Left ventricle myocardium superior (tissue), 1 donor: ENCODE measurements at regions not wholly inside any gene's neighbourhood (a gene's known extent, or its start where the extent isn't known, plus 50 kb on each side); places are given as distances from the start of the nearest gene placed in this dataset.
A peak's percentile ranks its signal among the peaks of the same experiment; 100 is the strongest.

ENCODE experiments used
- ATAC-seq: fragments of 200-7000 bp; cut with Tn5 transposase; one replicate; pipeline ENCODE4 v1.9.1; 2020; ENCODE audit warnings: mild to moderate bottlenecking, moderate library complexity
- DNase-seq: peaks from one replicate; pipeline ENCODE4 v3.0.0-alpha.2; 2020
- intact Hi-C: fragments of 100-400 bp; cut with micrococcal nuclease; formaldehyde crosslinking; loops from one replicate; pipeline ENCODE4 v1.11.0; 2022
- donor health status: DM: no; HTN: yes; CAD: no; lungs with severe emphysema.

DNA sequence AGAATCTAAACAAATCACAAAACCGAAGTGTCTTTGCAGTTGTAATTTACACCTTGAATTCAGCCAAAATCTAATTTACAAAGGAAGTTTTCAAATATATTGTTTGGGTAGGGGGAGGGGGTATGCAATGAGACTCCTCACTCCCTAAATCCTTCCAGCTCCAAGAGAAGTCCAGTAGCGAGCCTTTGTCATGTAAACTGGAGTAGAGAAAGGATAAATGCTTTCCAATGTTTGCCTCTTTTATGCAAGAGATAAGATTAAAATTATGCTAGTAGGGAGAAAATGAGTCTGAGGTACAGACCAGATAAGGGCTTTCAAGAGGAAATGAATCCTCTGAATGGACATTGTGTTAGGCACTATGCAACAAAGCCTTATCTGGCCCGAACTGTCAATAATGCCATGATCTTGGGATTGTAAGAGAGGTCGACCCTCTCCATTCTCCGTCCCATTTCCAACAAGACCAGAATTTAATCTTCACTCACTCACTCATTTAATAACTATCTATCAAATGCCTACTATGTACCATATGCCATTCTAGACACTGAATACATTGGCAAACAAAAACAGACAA, 199.2 kb downstream of the LACC1 start:
- intact Hi-C loops: no loop called here
- DNase-seq: no peak
- ATAC-seq: no peak

DNA sequence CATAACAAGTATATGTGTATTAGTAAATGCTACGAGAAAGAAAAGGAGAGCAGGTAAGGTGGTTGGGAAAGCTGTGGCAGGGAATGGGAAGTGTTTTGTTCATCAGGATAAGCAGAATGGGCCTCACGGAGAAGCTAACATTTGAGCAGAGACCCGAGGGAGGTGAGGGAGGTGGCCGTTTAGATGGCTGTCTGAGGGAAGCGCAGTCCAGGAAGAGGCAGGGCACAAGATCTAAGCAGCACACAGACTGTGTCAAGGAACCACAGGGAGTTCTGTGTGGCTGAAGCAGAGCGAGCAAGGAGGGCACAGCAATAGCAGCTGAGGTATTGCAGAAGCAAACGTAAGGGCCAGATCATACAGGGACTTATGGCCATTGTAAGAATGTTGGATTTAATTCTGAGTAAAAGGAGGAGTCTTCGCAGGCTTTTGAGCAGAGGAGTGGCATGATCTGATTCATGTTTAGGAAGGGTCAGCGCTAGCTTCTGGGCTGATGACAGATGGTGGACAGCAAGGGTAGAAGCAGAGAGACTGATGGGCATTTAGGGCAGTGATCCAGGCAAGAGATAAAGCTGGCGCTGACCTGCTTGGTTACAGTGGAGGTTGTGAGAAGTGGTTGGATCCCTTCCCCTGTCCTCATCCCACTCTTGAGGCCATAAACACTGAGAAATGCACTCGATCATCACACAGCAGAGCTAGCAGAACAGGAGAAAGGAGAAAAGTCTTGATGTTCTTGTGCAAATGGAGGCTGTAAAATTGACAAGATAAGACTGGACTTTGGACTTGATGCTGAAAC, 199.9 kb downstream of the LACC1 start:
- ATAC-seq (no peak), DNase-seq (no peak)
- intact Hi-C loops: no loop called here

DNA sequence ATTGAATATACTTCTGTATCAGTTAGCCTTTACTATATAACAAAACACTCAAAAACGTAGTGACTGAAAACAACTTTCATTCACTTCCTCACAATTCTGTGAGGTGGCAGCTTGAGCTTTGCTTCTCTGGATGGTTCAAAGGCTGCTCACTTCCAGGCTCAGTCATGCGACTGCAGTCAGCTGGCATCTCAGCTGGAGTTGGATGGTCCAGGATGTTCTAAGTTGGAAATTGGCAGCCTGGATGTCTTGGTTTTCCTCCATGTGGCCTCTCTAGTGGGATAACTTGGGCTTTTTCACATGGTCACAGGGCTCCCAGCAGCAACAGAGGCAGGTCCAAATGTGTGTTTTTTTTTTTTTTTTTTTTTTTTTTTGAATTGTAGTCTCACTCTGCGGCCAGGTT, 204.4 kb downstream of the LACC1 start:
- DNase-seq (no peak), ATAC-seq (peak; percentile 67)
- intact Hi-C loops: no loop called here

DNA sequence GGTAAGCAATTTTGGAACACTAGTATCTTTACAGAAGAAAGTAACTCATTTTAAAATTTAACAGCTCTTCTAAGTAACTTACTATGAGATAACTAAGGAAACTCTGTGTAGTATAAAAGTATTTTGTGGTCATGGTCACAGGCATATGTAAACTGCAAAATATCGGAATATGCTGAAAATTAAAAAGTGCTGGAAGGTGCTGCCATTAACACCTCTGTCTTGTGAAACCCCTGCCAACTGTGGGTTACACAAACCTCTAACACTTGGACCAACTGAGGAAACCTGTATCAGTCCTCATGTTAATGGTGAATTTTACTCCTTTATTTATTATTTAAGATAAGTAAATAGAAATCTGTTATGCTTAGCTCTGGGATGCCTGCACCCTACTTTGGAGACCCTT, 206.7 kb downstream of the LACC1 start:
- intact Hi-C loops: no loop called here
- ATAC-seq (no peak), DNase-seq (no peak)

DNA sequence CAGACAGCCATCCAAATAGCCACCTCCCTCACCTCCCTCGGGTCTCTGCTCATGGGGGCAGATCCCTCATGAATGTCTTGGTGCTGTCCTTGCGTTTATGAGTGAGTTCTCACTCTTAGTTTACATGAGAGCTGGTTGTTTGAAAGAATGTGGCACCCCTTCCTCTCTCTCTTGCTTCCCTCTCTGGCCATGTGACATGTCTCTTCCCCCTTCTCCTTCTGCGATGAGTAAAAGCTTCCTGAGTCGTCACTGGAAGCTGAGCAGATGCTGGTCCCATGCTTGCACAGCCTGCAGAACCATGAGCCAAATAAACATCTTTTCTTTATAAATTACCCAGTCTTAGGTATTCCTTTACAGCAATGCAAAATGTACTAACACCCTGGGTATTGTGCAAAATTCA, 208.7 kb downstream of the LACC1 start:
- no peak for ATAC-seq
- intact Hi-C loops: no loop called here
- no peak for DNase-seq

DNA sequence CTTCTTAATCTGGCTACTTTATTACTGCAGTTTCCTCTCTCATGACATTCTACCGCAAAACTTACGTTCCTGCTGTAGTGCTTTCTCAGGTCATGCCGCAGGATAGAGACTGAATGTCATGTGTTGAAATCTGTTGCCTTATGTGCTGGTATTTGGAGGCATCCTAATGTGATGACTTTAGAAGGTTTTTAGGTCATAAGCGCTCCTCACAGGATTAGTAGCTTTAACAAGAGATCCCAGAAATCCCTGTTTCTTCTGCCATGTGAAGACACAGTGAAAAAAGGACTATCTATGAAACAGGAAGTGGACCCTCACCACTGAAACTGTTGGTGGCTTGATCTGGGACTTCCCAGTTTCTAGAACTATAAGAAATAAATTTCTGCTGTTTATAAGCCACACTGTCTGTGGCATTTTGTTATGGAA, 209.3 kb downstream of the LACC1 start:
- no peak for ATAC-seq
- DNase-seq: no peak

DNA sequence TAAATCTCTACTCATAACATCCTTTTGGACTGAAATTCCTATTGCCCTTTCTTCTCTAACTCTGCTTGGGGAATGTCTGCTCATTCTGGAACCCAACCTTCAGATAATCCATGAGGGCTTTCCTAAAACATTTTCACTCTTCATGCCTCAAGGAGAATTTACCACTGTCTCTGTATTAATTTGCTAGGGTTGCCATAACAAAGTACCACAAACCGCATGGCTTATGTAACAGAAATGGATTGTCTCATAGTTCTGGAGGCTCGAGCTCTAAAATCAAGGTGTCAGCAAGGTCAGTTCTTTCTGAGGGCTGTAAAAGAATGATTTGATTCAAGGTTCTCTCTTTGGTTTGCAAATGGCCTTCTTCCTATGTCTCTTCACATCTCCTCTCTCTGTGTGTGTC, 209.7 kb downstream of the LACC1 start:
- no peak for ATAC-seq
- intact Hi-C loops: no loop called here
- DNase-seq: no peak

More for the DNA sequence above, 209.3 kb downstream of the LACC1 start:
- intact Hi-C loops: no loop called here

DNA sequence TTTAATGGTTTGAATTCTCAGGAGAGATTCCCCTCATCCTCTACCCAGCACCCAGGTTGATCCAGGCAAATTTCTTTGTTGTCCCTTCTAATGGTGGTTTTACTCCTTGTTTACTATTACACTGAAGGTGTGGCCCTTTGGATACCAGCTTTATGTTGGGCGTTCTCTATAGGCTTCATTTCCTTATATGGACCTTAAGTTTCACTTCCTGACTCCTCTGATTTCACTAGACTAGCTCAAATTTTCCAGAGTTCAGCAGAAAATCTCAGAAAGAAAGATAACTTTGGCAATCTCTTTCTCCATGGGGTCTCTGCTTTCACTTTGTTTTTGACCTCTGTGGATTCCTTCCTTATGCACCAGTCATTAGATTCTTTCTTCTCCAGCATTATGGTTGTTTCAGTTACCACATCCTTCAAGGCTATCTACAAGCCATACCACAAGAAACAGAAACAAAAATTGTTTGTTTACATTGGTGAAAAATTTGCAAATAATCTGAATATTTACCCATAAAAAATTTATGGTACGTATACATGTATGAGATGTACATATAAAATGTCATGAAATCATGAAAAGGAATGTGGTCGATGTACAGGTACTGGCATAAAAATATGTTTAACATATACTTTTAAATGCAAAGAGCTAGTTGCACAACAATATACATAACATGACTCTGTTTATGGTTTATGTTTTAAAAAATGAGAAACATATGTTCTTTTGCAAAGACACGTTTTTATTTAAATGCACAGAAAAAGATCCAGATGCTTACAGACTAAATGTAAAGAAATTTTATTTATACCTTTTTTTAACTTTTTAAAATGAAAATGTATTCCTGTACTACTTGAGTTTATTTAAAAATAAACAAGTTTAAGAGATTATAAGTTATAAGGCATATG, 212.6 kb downstream of the LACC1 start:
- intact Hi-C loops: no loop called here
- no peak for ATAC-seq

DNA sequence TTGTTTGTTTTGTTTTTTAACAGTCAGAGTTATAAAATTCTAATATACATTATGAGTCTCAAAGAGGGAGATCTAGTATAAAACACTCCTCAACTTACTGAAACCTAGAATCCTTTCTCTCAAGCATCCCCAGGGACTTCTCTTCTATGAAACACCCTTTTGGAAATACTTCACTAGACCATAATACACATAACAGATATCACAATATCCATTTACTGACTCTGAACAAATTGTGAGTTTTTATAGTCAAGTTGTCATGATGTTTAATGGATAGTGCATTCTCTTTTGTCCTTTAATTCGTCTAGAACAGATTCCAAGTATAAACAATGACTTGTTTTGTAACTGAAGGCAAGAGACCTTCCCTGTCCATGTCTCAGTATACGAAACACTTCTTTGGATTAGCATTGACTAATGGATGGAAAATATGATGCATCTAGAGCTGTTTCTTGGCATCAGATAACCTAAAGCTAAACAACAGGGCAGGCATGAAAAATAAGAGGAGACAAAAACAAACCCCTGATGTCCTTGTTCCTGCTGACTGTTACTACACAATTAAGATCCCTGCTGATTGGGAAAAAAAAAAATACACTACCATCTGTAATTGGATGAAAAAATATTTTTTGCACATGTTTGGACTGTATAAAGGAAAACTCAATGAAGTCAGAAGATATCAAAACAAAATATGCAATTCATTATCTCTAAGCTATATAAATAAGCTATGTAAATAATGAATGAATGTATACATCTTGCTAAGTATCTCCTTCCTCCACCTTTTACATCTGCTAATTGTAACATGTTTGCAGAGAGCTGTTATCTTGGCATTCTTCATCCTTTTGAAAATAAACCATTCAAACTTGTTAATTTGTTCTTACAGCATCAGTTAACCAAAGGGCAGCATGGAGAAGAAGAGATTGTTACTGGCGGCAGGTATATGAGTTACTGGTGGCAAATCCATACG, 214.2 kb downstream of the LACC1 start:
- intact Hi-C loops: no loop called here
- no peak for DNase-seq
- no peak for ATAC-seq

More for the DNA sequence above, 212.6 kb downstream of the LACC1 start:
- no peak for DNase-seq

DNA sequence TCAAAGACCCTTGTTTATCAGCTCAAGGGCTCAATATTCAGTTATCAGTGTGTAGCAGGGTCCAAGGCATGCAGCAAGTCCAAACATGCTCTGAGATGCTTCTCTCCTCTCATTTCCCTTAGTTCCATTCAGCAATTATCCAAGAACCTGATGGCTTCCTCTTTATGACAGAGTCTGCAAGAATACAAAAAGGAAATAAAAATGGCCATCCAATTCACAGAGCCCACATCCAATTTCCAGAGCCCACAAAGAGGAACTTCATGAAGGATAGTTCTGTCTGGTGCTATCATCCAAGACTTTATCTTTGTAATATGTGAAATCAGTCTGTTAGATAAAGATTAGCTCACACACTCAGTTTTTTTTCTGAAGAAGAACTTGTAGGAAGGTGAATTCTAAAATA, 217.2 kb downstream of the LACC1 start:
- DNase-seq (no peak), ATAC-seq (no peak)
- intact Hi-C loops: no loop called here

DNA sequence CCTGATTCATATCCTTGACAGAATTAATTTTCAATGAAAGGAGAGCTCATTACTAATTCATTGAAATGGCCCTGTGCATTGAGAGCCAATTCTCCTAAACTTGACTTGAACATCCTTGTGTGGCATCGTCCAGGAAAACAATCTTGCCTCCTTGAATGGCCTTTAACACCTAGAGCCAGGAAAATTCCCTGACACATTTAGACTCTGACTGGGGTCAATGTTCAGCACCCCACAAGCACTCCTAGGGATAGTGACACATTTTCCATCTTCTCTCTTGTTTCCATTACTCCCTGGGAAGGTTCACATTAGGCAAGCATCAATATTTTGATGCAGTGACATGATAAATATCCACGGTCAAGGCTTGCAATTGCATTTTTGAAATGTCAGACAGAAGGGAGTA, 218.9 kb downstream of the LACC1 start:
- DNase-seq (no peak), ATAC-seq (no peak)
- intact Hi-C loops: no loop called here

DNA sequence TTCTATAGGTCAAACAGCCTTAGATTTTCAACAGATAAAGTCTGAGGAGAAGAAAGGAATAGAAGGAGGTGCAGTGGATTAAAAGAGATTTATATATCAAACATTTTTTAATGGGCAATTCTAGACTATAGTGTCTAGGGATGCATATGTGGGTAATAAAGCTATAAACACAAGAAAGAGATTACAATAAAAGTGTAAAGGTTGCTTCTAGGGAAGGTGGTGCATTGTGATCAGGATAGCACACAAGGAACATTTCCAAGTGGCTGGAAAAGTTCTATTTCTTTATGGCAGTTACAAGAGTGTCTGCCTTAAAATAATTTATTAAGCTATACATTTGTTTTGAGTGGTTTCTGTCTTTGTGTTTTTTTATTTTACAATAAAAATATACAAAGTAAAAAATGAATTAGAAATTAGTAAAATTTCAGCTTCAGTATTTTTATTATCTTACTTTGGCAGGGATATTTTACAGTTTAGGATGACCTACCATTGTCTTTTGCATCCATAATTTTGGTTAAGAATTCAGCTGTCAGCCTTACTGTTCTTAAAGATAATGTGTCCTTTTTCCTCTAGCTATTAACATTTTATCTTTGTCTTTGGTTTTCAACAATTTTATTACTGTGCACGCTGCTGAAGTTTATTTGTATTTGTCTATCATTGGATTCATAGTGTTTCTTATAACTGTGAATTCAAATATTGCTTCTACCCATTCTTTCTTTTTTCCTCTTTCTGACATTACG, 221.8 kb downstream of the LACC1 start:
- ATAC-seq (no peak), DNase-seq (no peak)
- intact Hi-C loops: no loop called here

DNA sequence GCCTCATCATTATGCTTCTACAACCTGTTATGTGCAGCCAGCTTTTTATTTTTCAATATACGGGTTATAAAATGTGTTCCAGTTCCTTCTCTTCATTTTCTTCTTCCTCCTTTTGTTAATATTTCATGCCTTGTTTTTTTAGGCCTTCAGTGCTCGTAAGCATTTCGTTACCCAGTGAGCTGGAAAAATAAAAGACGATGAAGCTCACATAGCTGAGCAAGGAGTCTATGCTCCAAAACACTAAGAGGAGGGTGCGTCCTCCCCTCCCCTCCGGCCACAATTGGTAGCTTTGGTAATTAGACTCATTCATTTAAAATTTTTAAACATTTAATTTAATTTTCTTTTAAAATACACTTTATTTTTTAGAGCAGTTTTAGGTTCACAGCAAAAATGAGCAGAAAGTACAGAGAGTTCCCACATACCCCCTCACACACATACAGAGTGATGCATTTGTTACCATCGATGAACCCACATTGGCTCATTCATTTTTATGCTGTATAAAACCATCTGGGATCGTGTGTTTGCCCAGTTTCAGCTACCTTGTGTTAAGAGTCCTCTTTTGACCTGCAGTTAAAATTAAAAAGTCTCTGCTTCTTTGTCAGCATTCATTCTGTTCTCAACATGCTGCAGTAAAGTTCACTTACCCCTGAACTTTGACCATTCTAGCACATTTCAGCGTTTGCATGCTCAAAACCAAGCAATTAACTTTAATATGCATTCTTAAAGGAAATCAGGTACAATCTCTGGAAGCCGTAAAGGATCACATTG, 223.9 kb downstream of the LACC1 start:
- DNase-seq (no peak), ATAC-seq (no peak)
- intact Hi-C loops: no loop called here

DNA sequence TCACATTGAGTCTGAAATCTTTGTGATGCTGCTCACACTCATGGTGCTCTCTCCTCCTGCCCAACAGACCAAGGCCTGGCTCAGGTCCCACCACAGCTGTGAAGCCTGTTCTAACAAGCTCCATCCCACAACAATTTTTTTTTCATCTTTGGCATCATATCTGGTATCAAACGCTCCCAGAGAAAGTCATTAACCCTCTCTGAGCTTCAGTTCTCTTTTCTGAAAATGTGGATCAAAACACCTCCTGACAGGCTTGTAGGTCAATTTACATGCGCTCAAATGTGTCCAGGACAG, 224.4 kb downstream of the LACC1 start:
- DNase-seq (no peak), ATAC-seq (no peak)
- intact Hi-C loops: no loop called here

DNA sequence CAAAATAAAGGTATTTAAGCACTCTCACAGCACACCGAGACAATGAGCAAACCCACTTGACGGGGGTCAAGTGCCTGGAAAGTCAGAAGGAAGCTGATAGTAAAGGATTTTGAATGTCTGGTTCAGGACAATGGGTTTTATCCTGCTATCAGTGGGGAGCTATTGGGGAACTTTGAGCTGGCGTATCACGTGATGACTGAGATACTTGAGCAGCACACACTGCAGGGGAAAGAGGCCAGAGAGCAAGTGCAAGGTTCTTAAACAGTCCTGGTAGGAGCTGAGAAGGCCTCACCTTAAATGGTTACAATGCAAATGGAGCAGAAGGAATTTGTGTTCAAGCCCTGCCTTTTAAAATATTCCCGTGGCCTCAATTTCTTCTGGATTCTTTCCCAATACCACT, 225.3 kb downstream of the LACC1 start:
- intact Hi-C loops: no loop called here
- DNase-seq (no peak), ATAC-seq (no peak)

DNA sequence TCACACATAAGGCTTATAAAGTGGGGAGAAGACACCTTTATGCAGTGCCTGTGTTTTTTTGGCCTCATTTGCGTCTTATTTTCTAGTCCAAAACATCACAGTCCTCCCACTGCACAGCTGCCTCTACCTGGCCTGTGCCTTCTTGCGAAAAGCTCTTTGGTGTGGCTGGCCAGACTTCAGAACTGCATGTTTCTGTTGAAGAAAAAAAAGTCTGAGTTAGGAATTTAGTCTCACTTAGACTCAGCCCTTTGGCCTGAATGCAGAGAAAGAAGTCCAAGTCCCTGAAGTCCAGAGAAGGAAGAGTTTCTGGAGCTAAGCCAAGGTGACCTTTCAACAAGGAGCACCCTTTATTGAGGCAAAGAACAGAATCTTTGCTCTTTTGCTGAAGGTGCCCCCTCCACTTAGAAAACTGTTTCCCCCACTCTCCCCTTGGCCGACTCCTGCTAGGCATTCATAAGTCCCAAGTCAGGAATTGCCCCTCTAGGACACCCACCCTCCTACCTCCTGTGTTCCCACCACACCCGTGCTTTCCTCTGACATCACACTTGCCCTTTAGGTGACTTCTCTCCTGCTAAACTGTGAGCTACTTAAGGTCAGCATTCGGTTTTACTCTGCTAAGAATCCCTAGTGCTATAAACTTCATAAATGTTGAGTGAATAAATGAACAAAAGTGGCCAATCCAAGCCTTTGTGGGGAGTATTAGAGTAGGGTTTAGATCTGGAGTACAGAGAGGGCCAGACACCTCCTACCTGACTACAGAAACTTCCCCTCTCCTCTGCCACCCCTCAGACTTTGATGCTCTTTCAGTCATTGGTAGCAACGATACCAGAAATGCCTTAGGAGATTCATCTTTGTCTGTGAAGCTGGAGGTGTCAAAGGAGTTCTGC, 226.8 kb downstream of the LACC1 start:
- ATAC-seq: peak; percentile 11
- intact Hi-C loops: no loop called here
- no peak for DNase-seq
